GM12891 (cell line): ENCODE measurements at regions not wholly inside any gene's neighbourhood (a gene's known extent, or its start where the extent isn't known, plus 50 kb on each side); places are given as distances from the start of the nearest gene placed in this dataset.

Source experiments
- POLR2A ChIP-seq: IDR thresholded peaks from 2 replicates; pipeline ENCODE4 v1.6.1; 2011; ENCODE audit warnings: low read depth, low read length, control low read depth
- POLR2AphosphoS5 ChIP-seq: IDR thresholded peaks from 2 replicates; pipeline ENCODE4 v1.6.1; 2011; ENCODE audit warnings: low read depth, low read length, control low read depth

DNA sequence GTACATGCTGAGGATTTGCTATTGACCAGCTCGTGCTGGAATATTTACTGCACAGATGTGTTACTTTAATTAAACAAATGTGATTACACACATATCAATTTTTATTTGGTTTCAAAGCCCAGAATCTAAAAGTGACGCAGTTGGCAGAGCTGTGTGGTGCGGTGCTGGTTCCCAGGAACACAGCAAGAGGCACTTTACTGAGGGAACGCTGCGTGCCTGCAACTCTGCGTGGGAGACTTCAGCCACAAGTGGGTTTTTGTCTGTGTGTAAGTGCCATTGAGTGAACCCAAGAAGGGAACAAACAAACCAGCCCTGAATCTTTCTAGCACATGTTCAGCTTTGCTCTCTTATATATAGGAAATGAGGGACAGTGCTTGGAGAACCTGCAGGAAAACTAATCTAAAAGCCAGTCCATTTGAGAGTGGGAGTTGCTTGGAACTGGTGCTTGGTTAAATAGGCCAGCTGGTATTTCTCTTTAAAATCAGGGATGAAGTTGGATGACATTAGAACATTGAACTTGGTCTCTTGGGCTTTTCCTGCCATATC is 196.6 kb upstream of the CELF4 start:
- TF ChIP-seq POLR2AphosphoS5 (no peak), POLR2A (no peak)
